SK-N-SH (cell line): ENCODE measurements at regions not wholly inside any gene's neighbourhood (a gene's known extent, or its start where the extent isn't known, plus 50 kb on each side); places are given as distances from the start of the nearest gene placed in this dataset.
A peak's percentile ranks its signal among the peaks of the same experiment; 100 is the strongest.

ENCODE experiments used
- CTCF ChIA-PET: fragments of 300-600, 350-600 bp; formaldehyde crosslinking; extraction: SDS; loops from one replicate; lab custom pipeline; 2021; lab: Yijun Ruan, JAX
- POLR2A ChIA-PET: fragments of 350-600 bp; sonication (Branson Sonifier 250); formaldehyde crosslinking; extraction: SDS; loops from one replicate; lab custom pipeline; 2020; ENCODE audit warnings: antibody characterized with exemption, inconsistent platforms; lab: Yijun Ruan, JAX
- DNase-seq: peaks from one replicate; pipeline ENCODE4 v3.0.0; 2012
- H2AFZ ChIP-seq: fragments of 200-600 bp; sonication (generic); 2 replicates; pipeline ENCODE4 v1.8.1; 2016; ENCODE audit warnings: antibody characterized with exemption, mild to moderate bottlenecking, low read depth
- H3F3A ChIP-seq: fragments of 200-600 bp; sonication (generic); replicated peaks from 2 replicates; pipeline ENCODE3; 2016; ENCODE audit warnings: antibody characterized with exemption, mild to moderate bottlenecking; ENCODE audit not compliant: insufficient read depth
- H3K27ac ChIP-seq, 2 experiments: fragments of 200-500 bp in 1 of 2; fragments of 200-600 bp in 1 of 2; sonication (Bioruptor generic) in 1 of 2; sonication (generic), shearing (Covaris generic) in 1 of 2; 2 replicates each; pipeline versions ENCODE4 v1.5.1 to v1.6.1; 2014 to 2016; ENCODE audit warnings: low read depth in 2 of 2, inconsistent platforms in 1 of 2, low read length in 1 of 2, mild to moderate bottlenecking in 1 of 2, mixed read lengths in 1 of 2
- H3K27me3 ChIP-seq: fragments of 200-600 bp; sonication (generic), shearing (Covaris generic); 2 replicates; pipeline ENCODE4 v1.6.1; 2016; ENCODE audit warnings: mixed run types; ENCODE audit not compliant: insufficient read depth
- H3K36me3 ChIP-seq, 2 experiments: fragments of 200-500 bp in 1 of 2; fragments of 200-600 bp in 1 of 2; sonication (Bioruptor generic) in 1 of 2; sonication (generic) in 1 of 2; replicated peaks in 1 of 2; 2 replicates each; pipeline versions ENCODE3 to v1.5.1; 2014 to 2016; ENCODE audit warnings: low read length in 1 of 2, mild to moderate bottlenecking in 1 of 2; ENCODE audit not compliant: insufficient read depth in 2 of 2, control insufficient read depth in 1 of 2
- H3K4me1 ChIP-seq, 2 experiments: fragments of 200-500 bp in 1 of 2; fragments of 200-600 bp in 1 of 2; sonication (Bioruptor generic) in 1 of 2; sonication (generic), shearing (Covaris generic) in 1 of 2; 2 replicates each; pipeline versions ENCODE4 v1.5.1 to v1.6.1; 2014 to 2016; ENCODE audit warnings: low read depth in 1 of 2, low read length in 1 of 2, mixed run types in 1 of 2; ENCODE audit not compliant: insufficient read depth in 2 of 2, control insufficient read depth in 1 of 2
- H3K4me2 ChIP-seq: fragments of 200-600 bp; sonication (generic), shearing (Covaris generic); 2 replicates; pipeline ENCODE4 v1.6.1; 2017; ENCODE audit warnings: mixed run types
- H3K4me3 ChIP-seq, 2 experiments: fragments of 200-500 bp in 1 of 2; fragments of 200-600 bp in 1 of 2; sonication (Bioruptor generic) in 1 of 2; sonication (generic), shearing (Covaris generic) in 1 of 2; 2 replicates each; pipeline versions ENCODE4 v1.5.1 to v1.8.1; 2014 to 2016; ENCODE audit warnings: low read depth in 2 of 2, inconsistent platforms in 1 of 2, low read length in 1 of 2, mild to moderate bottlenecking in 1 of 2, mixed read lengths in 1 of 2, moderate library complexity in 1 of 2
- H3K79me2 ChIP-seq: fragments of 200-600 bp; sonication (generic); 2 replicates; pipeline ENCODE4 v1.8.1; 2017; ENCODE audit warnings: mild to moderate bottlenecking; ENCODE audit not compliant: insufficient read depth
- H3K9ac ChIP-seq: fragments of 200-600 bp; sonication (generic); 2 replicates; pipeline ENCODE4 v1.6.1; 2017; ENCODE audit warnings: mixed run types
- H3K9me2 ChIP-seq: fragments of 200-600 bp; sonication (generic); 2 replicates; pipeline ENCODE4 v1.6.1; 2017; ENCODE audit warnings: mixed run types
- H3K9me3 ChIP-seq: fragments of 200-600 bp; sonication (generic); 2 replicates; pipeline ENCODE4 v1.6.1; 2017; ENCODE audit warnings: mixed run types, mild to moderate bottlenecking, moderate library complexity
- H4K20me1 ChIP-seq: fragments of 200-600 bp; sonication (generic); 2 replicates; pipeline ENCODE4 v1.6.1; 2017; ENCODE audit warnings: mild to moderate bottlenecking, mixed run types; ENCODE audit not compliant: insufficient read depth
- CHD2 ChIP-seq: fragments of 150-350 bp; IDR thresholded peaks from 2 replicates; pipeline ENCODE4 v1.6.1; 2018; ENCODE audit warnings: low read length; ENCODE audit not compliant: partially characterized antibody
- ELF1 ChIP-seq: IDR thresholded peaks from 2 replicates; pipeline ENCODE4 v1.4.0; 2012
- EZH2phosphoT487 ChIP-seq: fragments of 200-600 bp; sonication (generic); IDR thresholded peaks from 2 replicates; pipeline ENCODE4 v1.6.1; 2017; ENCODE audit warnings: low read depth, mixed run types, mild to moderate bottlenecking, antibody characterized with exemption, moderate library complexity, borderline replicate concordance
- FOXJ3 ChIP-seq: sonication (generic); formaldehyde crosslinking; IDR thresholded peaks from 2 replicates; pipeline ENCODE4 v1.5.1; 2020; ENCODE audit warnings: mild to moderate bottlenecking, missing genetic modification reagents
- GATA2 ChIP-seq: sonication (generic); formaldehyde crosslinking; IDR thresholded peaks from 2 replicates; pipeline ENCODE4 v1.5.0; 2020; ENCODE audit warnings: mild to moderate bottlenecking, missing genetic modification reagents
- JUND ChIP-seq: IDR thresholded peaks from 2 replicates; pipeline ENCODE4 v1.4.0; 2012
- MEF2A ChIP-seq: IDR thresholded peaks from 2 replicates; pipeline ENCODE4 v1.4.0; 2012; ENCODE audit warnings: low read depth, borderline replicate concordance
- MXI1 ChIP-seq: IDR thresholded peaks from 2 replicates; pipeline ENCODE4 v1.6.1; 2012; ENCODE audit warnings: mild to moderate bottlenecking, low read depth, low read length, improper control_type of control experiment
- NRF1 ChIP-seq: IDR thresholded peaks from 2 replicates; pipeline ENCODE4 v1.6.1; 2012; ENCODE audit warnings: low read depth, mild to moderate bottlenecking, low read length
- RFX5 ChIP-seq: IDR thresholded peaks from 2 replicates; pipeline ENCODE4 v1.6.1; 2012; ENCODE audit warnings: mild to moderate bottlenecking, improper control_type of control experiment, low read length
- YY1 ChIP-seq: IDR thresholded peaks from 2 replicates; pipeline ENCODE4 v1.4.0; 2012; ENCODE audit warnings: low read depth, mild to moderate bottlenecking
- WGBS: methylation state at CpG from one replicate; pipeline ENCODE4 v1.1.6; 2017; ENCODE audit warnings: low lambda C conversion rate; 5-methylcytosine and 5-hydroxymethylcytosine counted together
- TF ChIP-seq, protein P1 (sequence below): IDR thresholded peaks from 2 replicates; pipeline ENCODE4 v1.4.0; 2012; ENCODE audit warnings: low read depth
- TF ChIP-seq, protein P2 (sequence below): fragments of 150-350 bp; IDR thresholded peaks from 2 replicates; pipeline ENCODE4 v1.6.1; 2017; ENCODE audit warnings: antibody characterized with exemption, low read length, low read depth, borderline replicate concordance
- TF ChIP-seq, protein P3 (sequence below): IDR thresholded peaks from 2 replicates; pipeline ENCODE4; 2012
- TF ChIP-seq, protein P4 (sequence below): fragments of 200-600 bp; sonication (generic); IDR thresholded peaks from 2 replicates; pipeline ENCODE4 v1.6.1; 2017; ENCODE audit warnings: antibody characterized with exemption, mild to moderate bottlenecking, moderate library complexity
- TF ChIP-seq, protein P5 (sequence below): IDR thresholded peaks from 2 replicates; pipeline ENCODE4 v1.4.0; 2012; ENCODE audit warnings: low read depth, borderline replicate concordance
- TF ChIP-seq, protein P6 (sequence below): fragments of 150-350 bp; IDR thresholded peaks from 2 replicates; pipeline ENCODE4 v1.6.1; 2016; ENCODE audit warnings: mild to moderate bottlenecking, low read depth, low read length
- TF ChIP-seq, protein P7 (sequence below): IDR thresholded peaks from 2 replicates; pipeline ENCODE4 v1.6.1; 2012; ENCODE audit warnings: mild to moderate bottlenecking, low read depth, low read length, moderate library complexity

DNA sequence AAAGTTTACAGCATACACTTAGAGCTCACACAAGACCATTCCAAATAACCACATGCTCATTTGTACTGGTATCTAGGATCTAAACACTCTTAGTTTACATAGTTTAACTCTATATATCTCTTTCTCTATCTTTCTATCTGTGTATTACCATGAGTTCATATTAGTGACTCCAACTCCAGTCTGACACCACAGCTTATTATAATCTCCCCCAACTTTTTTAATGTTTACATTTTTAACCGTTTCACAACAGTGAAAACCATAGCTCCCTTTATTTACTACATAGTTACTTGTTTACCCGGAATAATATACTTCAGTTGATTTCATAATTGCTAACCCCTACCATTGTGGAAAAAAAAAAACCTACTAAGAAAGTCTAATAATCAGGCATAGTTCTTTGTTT lies 362.4 kb upstream of the RGS17 start:
- Histone ChIP-seq H3K4me3 (no peak overlapping the region), H3K4me1 (peaks cover 0 to 8% of the 10 kb centered on the region in 2 experiments; a peak in 2 of 4 replicates), H3K4me2 (no peak overlapping the region), H3K9me2 (no peaks in the 10 kb centered on the region), H3K36me3 (no peaks in the 10 kb centered on the region), H3K79me2 (no peaks in the 10 kb centered on the region)
- no peak for DNase-seq
- POLR2A ChIA-PET, result no interaction called here
- no peak for TF ChIP-seq ELF1
- no peak for TF ChIP-seq NRF1
- TF ChIP-seq, protein P1, sequence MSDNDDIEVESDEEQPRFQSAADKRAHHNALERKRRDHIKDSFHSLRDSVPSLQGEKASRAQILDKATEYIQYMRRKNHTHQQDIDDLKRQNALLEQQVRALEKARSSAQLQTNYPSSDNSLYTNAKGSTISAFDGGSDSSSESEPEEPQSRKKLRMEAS, result no peak
- TF ChIP-seq, protein P2, sequence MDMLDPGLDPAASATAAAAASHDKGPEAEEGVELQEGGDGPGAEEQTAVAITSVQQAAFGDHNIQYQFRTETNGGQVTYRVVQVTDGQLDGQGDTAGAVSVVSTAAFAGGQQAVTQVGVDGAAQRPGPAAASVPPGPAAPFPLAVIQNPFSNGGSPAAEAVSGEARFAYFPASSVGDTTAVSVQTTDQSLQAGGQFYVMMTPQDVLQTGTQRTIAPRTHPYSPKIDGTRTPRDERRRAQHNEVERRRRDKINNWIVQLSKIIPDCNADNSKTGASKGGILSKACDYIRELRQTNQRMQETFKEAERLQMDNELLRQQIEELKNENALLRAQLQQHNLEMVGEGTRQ, result no peak
- no peak for TF ChIP-seq CHD2
- no peak for TF ChIP-seq RFX5
- TF ChIP-seq MEF2A, result no peak
- TF ChIP-seq, protein P3, sequence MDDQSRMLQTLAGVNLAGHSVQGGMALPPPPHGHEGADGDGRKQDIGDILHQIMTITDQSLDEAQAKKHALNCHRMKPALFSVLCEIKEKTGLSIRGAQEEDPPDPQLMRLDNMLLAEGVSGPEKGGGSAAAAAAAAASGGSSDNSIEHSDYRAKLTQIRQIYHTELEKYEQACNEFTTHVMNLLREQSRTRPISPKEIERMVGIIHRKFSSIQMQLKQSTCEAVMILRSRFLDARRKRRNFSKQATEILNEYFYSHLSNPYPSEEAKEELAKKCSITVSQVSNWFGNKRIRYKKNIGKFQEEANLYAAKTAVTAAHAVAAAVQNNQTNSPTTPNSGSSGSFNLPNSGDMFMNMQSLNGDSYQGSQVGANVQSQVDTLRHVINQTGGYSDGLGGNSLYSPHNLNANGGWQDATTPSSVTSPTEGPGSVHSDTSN, result no peak
- no peak for TF ChIP-seq YY1
- TF ChIP-seq, protein P4, sequence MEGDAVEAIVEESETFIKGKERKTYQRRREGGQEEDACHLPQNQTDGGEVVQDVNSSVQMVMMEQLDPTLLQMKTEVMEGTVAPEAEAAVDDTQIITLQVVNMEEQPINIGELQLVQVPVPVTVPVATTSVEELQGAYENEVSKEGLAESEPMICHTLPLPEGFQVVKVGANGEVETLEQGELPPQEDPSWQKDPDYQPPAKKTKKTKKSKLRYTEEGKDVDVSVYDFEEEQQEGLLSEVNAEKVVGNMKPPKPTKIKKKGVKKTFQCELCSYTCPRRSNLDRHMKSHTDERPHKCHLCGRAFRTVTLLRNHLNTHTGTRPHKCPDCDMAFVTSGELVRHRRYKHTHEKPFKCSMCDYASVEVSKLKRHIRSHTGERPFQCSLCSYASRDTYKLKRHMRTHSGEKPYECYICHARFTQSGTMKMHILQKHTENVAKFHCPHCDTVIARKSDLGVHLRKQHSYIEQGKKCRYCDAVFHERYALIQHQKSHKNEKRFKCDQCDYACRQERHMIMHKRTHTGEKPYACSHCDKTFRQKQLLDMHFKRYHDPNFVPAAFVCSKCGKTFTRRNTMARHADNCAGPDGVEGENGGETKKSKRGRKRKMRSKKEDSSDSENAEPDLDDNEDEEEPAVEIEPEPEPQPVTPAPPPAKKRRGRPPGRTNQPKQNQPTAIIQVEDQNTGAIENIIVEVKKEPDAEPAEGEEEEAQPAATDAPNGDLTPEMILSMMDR, result no peak
- TF ChIP-seq, protein P5, sequence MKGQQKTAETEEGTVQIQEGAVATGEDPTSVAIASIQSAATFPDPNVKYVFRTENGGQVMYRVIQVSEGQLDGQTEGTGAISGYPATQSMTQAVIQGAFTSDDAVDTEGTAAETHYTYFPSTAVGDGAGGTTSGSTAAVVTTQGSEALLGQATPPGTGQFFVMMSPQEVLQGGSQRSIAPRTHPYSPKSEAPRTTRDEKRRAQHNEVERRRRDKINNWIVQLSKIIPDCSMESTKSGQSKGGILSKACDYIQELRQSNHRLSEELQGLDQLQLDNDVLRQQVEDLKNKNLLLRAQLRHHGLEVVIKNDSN, result no peak
- TF ChIP-seq, protein P6, sequence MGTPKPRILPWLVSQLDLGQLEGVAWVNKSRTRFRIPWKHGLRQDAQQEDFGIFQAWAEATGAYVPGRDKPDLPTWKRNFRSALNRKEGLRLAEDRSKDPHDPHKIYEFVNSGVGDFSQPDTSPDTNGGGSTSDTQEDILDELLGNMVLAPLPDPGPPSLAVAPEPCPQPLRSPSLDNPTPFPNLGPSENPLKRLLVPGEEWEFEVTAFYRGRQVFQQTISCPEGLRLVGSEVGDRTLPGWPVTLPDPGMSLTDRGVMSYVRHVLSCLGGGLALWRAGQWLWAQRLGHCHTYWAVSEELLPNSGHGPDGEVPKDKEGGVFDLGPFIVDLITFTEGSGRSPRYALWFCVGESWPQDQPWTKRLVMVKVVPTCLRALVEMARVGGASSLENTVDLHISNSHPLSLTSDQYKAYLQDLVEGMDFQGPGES, result no peak
- TF ChIP-seq, protein P7, sequence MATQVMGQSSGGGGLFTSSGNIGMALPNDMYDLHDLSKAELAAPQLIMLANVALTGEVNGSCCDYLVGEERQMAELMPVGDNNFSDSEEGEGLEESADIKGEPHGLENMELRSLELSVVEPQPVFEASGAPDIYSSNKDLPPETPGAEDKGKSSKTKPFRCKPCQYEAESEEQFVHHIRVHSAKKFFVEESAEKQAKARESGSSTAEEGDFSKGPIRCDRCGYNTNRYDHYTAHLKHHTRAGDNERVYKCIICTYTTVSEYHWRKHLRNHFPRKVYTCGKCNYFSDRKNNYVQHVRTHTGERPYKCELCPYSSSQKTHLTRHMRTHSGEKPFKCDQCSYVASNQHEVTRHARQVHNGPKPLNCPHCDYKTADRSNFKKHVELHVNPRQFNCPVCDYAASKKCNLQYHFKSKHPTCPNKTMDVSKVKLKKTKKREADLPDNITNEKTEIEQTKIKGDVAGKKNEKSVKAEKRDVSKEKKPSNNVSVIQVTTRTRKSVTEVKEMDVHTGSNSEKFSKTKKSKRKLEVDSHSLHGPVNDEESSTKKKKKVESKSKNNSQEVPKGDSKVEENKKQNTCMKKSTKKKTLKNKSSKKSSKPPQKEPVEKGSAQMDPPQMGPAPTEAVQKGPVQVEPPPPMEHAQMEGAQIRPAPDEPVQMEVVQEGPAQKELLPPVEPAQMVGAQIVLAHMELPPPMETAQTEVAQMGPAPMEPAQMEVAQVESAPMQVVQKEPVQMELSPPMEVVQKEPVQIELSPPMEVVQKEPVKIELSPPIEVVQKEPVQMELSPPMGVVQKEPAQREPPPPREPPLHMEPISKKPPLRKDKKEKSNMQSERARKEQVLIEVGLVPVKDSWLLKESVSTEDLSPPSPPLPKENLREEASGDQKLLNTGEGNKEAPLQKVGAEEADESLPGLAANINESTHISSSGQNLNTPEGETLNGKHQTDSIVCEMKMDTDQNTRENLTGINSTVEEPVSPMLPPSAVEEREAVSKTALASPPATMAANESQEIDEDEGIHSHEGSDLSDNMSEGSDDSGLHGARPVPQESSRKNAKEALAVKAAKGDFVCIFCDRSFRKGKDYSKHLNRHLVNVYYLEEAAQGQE, result no peak
- TF ChIP-seq MXI1, result no peak
- TF ChIP-seq EZH2phosphoT487, result no peak
- no peak for TF ChIP-seq GATA2 (CRISPR knock-in tag)
- no peak for TF ChIP-seq JUND
- no peak for TF ChIP-seq FOXJ3 (CRISPR knock-in tag)
- TF ChIP-seq, all 33 proteins: peak for 0
- Histone ChIP-seq H4K20me1 (no peaks in the 10 kb centered on the region), H3K9me3 (no peaks in the 10 kb centered on the region), H3K27ac (peak overlapping the region in 1 of 2 experiments; percentile 71; a peak in 1 of 4 replicates), H3K27me3 (no peaks in the 10 kb centered on the region), H3F3A (no peaks in the 10 kb centered on the region), H2AFZ (no peak overlapping the region), H3K9ac (no peak overlapping the region)
- CTCF ChIA-PET, result interaction anchor here (1.0 kb wide), 1 partner anchor 18 kb away, joined by 3 read pairs; no protein-coding TSS in a partner anchor
- WGBS, result 60% methylated on average over 2 of the region's 2 CpGs
